Effector memory CD8-positive, alpha-beta T cell (primary cell): ENCODE measurements at regions not wholly inside any gene's neighbourhood (a gene's known extent, or its start where the extent isn't known, plus 50 kb on each side); places are given as distances from the start of the nearest gene placed in this dataset.
"Not testable (repeated sequence)": the region's sequence is repeated elsewhere in the genome, so short reads cannot be mapped to it uniquely, and the experiment has no call there.

Experiments
- ATAC-seq: fragments of 150-1000 bp; cut with Tn5 transposase; replicated peaks from 2 replicates; pipeline ENCODE4 v1.10.0; 2021; ENCODE audit warnings: mild to moderate bottlenecking, moderate library complexity
- DNase-seq, 3 experiments: peaks; one replicate each; pipeline ENCODE4 v3.0.0; 2021
- H3K27ac Mint-ChIP-seq, 2 donors: one replicate each; pipeline ENCODE4 v1.8.0; 2022; ENCODE audit warnings: mild to moderate bottlenecking in 2 of 2, mixed read lengths in 2 of 2, moderate library complexity in 2 of 2
- H3K27me3 Mint-ChIP-seq, 2 donors: one replicate each; pipeline ENCODE4 v1.8.0; 2022; ENCODE audit warnings: mixed read lengths in 2 of 2
- H3K36me3 Mint-ChIP-seq: one replicate; pipeline ENCODE4 v1.8.0; 2022; ENCODE audit warnings: mild to moderate bottlenecking, moderate library complexity, mixed read lengths; ENCODE audit not compliant: insufficient read depth
- H3K4me1 Mint-ChIP-seq, 2 donors: one replicate each; pipeline ENCODE4 v1.8.0; 2022; ENCODE audit warnings: low read depth in 2 of 2, mixed read lengths in 2 of 2
- H3K4me3 Mint-ChIP-seq, 2 donors: one replicate each; pipeline ENCODE4 v1.8.0; 2022; ENCODE audit warnings: mild to moderate bottlenecking in 2 of 2, mixed read lengths in 2 of 2, moderate library complexity in 2 of 2
- H3K9me3 Mint-ChIP-seq, 2 donors: one replicate each; pipeline ENCODE4 v1.8.0; 2022; ENCODE audit warnings: mixed read lengths in 2 of 2

GRCh38 chr21:20026543-20026942 is 971.7 kb upstream of the NCAM2 start:
- Mint-ChIP-seq H3K4me1 (no peaks in the 10 kb centered on the region), H3K36me3 (no peaks in the 10 kb centered on the region)
- no peak for ATAC-seq

GRCh38 chr21:20030390-20030789 is 967.8 kb upstream of the NCAM2 start:
- Mint-ChIP-seq H3K27me3 (no peaks in the 10 kb centered on the region), H3K36me3 (no peaks in the 10 kb centered on the region), H3K27ac (no peak overlapping the region), H3K9me3 (peaks cover 0 to 10% of the 10 kb centered on the region in 2 donors), H3K4me1 (no peaks in the 10 kb centered on the region), H3K4me3 (no peak overlapping the region)
- ATAC-seq (no peak), DNase-seq (no peak)

More at GRCh38 chr21:20026543-20026942, 971.7 kb upstream of the NCAM2 start:
- no peak overlapping the region for H3K4me3 Mint-ChIP-seq
- no peak overlapping the region for H3K27ac Mint-ChIP-seq
- DNase-seq = no peak
- peaks cover 2 to 10% of the 10 kb centered on the region in 2 donors for H3K9me3 Mint-ChIP-seq
- no peaks in the 10 kb centered on the region for H3K27me3 Mint-ChIP-seq

- no peaks in the 10 kb centered on the region for H3K4me1 Mint-ChIP-seq
- peaks cover 4% of the 10 kb centered on the region in 2 donors for H3K9me3 Mint-ChIP-seq
- H3K27me3 Mint-ChIP-seq = no peaks in the 10 kb centered on the region
- H3K27ac Mint-ChIP-seq = no peak overlapping the region
- H3K4me3 Mint-ChIP-seq = no peak overlapping the region
- DNase-seq (no peak), ATAC-seq (no peak)
- H3K36me3 Mint-ChIP-seq = no peaks in the 10 kb centered on the region
Observed at GRCh38 chr21:20031807-20032206, 966.4 kb upstream of the NCAM2 start.

GRCh38 chr21:20040768-20041167 is 957.4 kb upstream of the NCAM2 start:
- Mint-ChIP-seq H3K36me3 (no peaks in the 10 kb centered on the region), H3K4me3 (no peak overlapping the region), H3K9me3 (peaks cover 7 to 10% of the 10 kb centered on the region in 2 donors), H3K4me1 (no peaks in the 10 kb centered on the region), H3K27me3 (no peaks in the 10 kb centered on the region), H3K27ac (no peak overlapping the region)
- DNase-seq (no peak), ATAC-seq (no peak)

- ATAC-seq = no peak
- Mint-ChIP-seq H3K36me3 (no peaks in the 10 kb centered on the region), H3K27ac (no peak overlapping the region), H3K27me3 (no peaks in the 10 kb centered on the region), H3K9me3 (peaks cover 8 to 14% of the 10 kb centered on the region in 2 donors), H3K4me3 (no peak overlapping the region), H3K4me1 (no peaks in the 10 kb centered on the region)
- DNase-seq = no peak
Observed at GRCh38 chr21:20045197-20045596, 953.0 kb upstream of the NCAM2 start.

- H3K36me3 Mint-ChIP-seq, DNase-seq, ATAC-seq, H3K27ac Mint-ChIP-seq, H3K4me3 Mint-ChIP-seq, H3K27me3 Mint-ChIP-seq, H3K4me1 Mint-ChIP-seq: not testable (repeated sequence)
- peaks cover 6 to 14% of the 10 kb centered on the region in 2 donors for H3K9me3 Mint-ChIP-seq
Observed at GRCh38 chr21:20048130-20048837, 949.9 kb upstream of the NCAM2 start.

- H3K36me3 Mint-ChIP-seq = no peaks in the 10 kb centered on the region
- ATAC-seq (no peak), DNase-seq (no peak)
- no peaks in the 10 kb centered on the region for H3K27me3 Mint-ChIP-seq
- H3K27ac Mint-ChIP-seq = no peak overlapping the region
- no peak overlapping the region for H3K4me3 Mint-ChIP-seq
- no peaks in the 10 kb centered on the region for H3K4me1 Mint-ChIP-seq
- H3K9me3 Mint-ChIP-seq = peaks cover 6 to 7% of the 10 kb centered on the region in 2 donors
Observed at GRCh38 chr21:20083336-20083735, 914.9 kb upstream of the NCAM2 start.

GRCh38 chr21:20083925-20084324 is 914.3 kb upstream of the NCAM2 start:
- Mint-ChIP-seq H3K4me1 (no peaks in the 10 kb centered on the region), H3K27ac (no peak overlapping the region), H3K9me3 (peaks cover 6 to 9% of the 10 kb centered on the region in 2 donors), H3K36me3 (no peaks in the 10 kb centered on the region), H3K27me3 (no peaks in the 10 kb centered on the region), H3K4me3 (no peak overlapping the region)
- DNase-seq (no peak), ATAC-seq (no peak)

GRCh38 chr21:20086508-20086907 is 911.7 kb upstream of the NCAM2 start:
- no peak for ATAC-seq
- peaks cover 6 to 15% of the 10 kb centered on the region in 2 donors for H3K9me3 Mint-ChIP-seq
- no peaks in the 10 kb centered on the region for H3K27me3 Mint-ChIP-seq
- H3K4me1 Mint-ChIP-seq = no peaks in the 10 kb centered on the region
- no peak overlapping the region for H3K4me3 Mint-ChIP-seq
- no peak overlapping the region for H3K27ac Mint-ChIP-seq
- no peak for DNase-seq
- no peaks in the 10 kb centered on the region for H3K36me3 Mint-ChIP-seq

GRCh38 chr21:20106368-20106767 is 891.8 kb upstream of the NCAM2 start:
- DNase-seq (no peak), ATAC-seq (no peak)
- no peaks in the 10 kb centered on the region for H3K4me1 Mint-ChIP-seq
- H3K36me3 Mint-ChIP-seq = no peaks in the 10 kb centered on the region
- H3K27ac Mint-ChIP-seq = no peak overlapping the region
- H3K4me3 Mint-ChIP-seq = no peak overlapping the region
- H3K27me3 Mint-ChIP-seq = no peaks in the 10 kb centered on the region
- peaks cover 14 to 16% of the 10 kb centered on the region in 2 donors for H3K9me3 Mint-ChIP-seq

- no peak overlapping the region for H3K4me3 Mint-ChIP-seq
- no peaks in the 10 kb centered on the region for H3K27me3 Mint-ChIP-seq
- no peak overlapping the region for H3K27ac Mint-ChIP-seq
- H3K36me3 Mint-ChIP-seq = no peaks in the 10 kb centered on the region
- DNase-seq (no peak), ATAC-seq (no peak)
- no peaks in the 10 kb centered on the region for H3K4me1 Mint-ChIP-seq
- H3K9me3 Mint-ChIP-seq = peaks cover 14 to 16% of the 10 kb centered on the region in 2 donors
Observed at GRCh38 chr21:20108016-20108415, 890.2 kb upstream of the NCAM2 start.

GRCh38 chr21:20108976-20109540 is 889.2 kb upstream of the NCAM2 start:
- no peaks in the 10 kb centered on the region for H3K36me3 Mint-ChIP-seq
- H3K27me3 Mint-ChIP-seq = no peaks in the 10 kb centered on the region
- DNase-seq = no peak
- peaks cover 7 to 11% of the 10 kb centered on the region in 2 donors for H3K9me3 Mint-ChIP-seq
- H3K4me1 Mint-ChIP-seq = no peaks in the 10 kb centered on the region
- H3K4me3 Mint-ChIP-seq = no peak overlapping the region
- H3K27ac Mint-ChIP-seq = no peak overlapping the region
- ATAC-seq = no peak

- Mint-ChIP-seq H3K9me3 (peaks cover 9 to 17% of the 10 kb centered on the region in 2 donors), H3K4me1 (no peaks in the 10 kb centered on the region), H3K27ac (no peak overlapping the region), H3K36me3 (no peaks in the 10 kb centered on the region), H3K27me3 (no peaks in the 10 kb centered on the region), H3K4me3 (no peak overlapping the region)
- ATAC-seq (no peak), DNase-seq (no peak)
Observed at GRCh38 chr21:20110368-20110767, 887.8 kb upstream of the NCAM2 start.

GRCh38 chr21:20151741-20152140 is 846.5 kb upstream of the NCAM2 start:
- H3K36me3 Mint-ChIP-seq = no peaks in the 10 kb centered on the region
- H3K4me3 Mint-ChIP-seq = no peak overlapping the region
- no peak overlapping the region for H3K27ac Mint-ChIP-seq
- ATAC-seq (no peak), DNase-seq (no peak)
- no peaks in the 10 kb centered on the region for H3K4me1 Mint-ChIP-seq
- no peaks in the 10 kb centered on the region for H3K27me3 Mint-ChIP-seq
- peaks cover 15 to 18% of the 10 kb centered on the region in 2 donors for H3K9me3 Mint-ChIP-seq
